ENCODE measurements at regions not wholly inside any gene's neighbourhood (a gene's known extent, or its start where the extent isn't known, plus 50 kb on each side); places are given as distances from the start of the nearest gene placed in this dataset.
"Not testable (repeated sequence)": the region's sequence is repeated elsewhere in the genome, so short reads cannot be mapped to it uniquely, and the experiment has no call there.

GRCh38 chr4:126183206-126183605, 868.5 kb downstream of the FAT4 start:
- H3K9me3 Mint-ChIP-seq: peaks cover 1% of the 10 kb centered on the region
- no peaks in the 10 kb centered on the region for H3K27me3 Mint-ChIP-seq
- ChIA-PET CTCF (no interaction called here), POLR2A (no interaction called here)
- TF ChIP-seq, protein P1, sequence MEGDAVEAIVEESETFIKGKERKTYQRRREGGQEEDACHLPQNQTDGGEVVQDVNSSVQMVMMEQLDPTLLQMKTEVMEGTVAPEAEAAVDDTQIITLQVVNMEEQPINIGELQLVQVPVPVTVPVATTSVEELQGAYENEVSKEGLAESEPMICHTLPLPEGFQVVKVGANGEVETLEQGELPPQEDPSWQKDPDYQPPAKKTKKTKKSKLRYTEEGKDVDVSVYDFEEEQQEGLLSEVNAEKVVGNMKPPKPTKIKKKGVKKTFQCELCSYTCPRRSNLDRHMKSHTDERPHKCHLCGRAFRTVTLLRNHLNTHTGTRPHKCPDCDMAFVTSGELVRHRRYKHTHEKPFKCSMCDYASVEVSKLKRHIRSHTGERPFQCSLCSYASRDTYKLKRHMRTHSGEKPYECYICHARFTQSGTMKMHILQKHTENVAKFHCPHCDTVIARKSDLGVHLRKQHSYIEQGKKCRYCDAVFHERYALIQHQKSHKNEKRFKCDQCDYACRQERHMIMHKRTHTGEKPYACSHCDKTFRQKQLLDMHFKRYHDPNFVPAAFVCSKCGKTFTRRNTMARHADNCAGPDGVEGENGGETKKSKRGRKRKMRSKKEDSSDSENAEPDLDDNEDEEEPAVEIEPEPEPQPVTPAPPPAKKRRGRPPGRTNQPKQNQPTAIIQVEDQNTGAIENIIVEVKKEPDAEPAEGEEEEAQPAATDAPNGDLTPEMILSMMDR (IDR thresholded peaks at IDR 0.05): no peak
- no peaks in the 10 kb centered on the region for H3K36me3 Mint-ChIP-seq (ENCODE audit: low read depth)
- H3K4me1 Mint-ChIP-seq (ENCODE audit: low read depth): no peaks in the 10 kb centered on the region
- intact Hi-C loops (cut with micrococcal nuclease): no loop called here
- no peak for ATAC-seq
- no peak overlapping the region for H3K27ac Mint-ChIP-seq
- no peak overlapping the region for H3K4me3 Mint-ChIP-seq
- no peak for DNase-seq

GRCh38 chr4:126191536-126191935, 876.8 kb downstream of the FAT4 start:
- H3K27me3 Mint-ChIP-seq: no peaks in the 10 kb centered on the region
- no peak for ATAC-seq
- DNase-seq: no peak
- TF ChIP-seq, protein P1 (IDR thresholded peaks at IDR 0.05): no peak
- ChIA-PET CTCF (no interaction called here), POLR2A (no interaction called here)
- no peak overlapping the region for H3K4me3 Mint-ChIP-seq
- H3K27ac Mint-ChIP-seq: no peak overlapping the region
- H3K4me1 Mint-ChIP-seq (ENCODE audit: low read depth): no peaks in the 10 kb centered on the region
- peaks cover 2% of the 10 kb centered on the region for H3K9me3 Mint-ChIP-seq
- intact Hi-C loops (cut with micrococcal nuclease): no loop called here
- H3K36me3 Mint-ChIP-seq (ENCODE audit: low read depth): no peaks in the 10 kb centered on the region

DNA sequence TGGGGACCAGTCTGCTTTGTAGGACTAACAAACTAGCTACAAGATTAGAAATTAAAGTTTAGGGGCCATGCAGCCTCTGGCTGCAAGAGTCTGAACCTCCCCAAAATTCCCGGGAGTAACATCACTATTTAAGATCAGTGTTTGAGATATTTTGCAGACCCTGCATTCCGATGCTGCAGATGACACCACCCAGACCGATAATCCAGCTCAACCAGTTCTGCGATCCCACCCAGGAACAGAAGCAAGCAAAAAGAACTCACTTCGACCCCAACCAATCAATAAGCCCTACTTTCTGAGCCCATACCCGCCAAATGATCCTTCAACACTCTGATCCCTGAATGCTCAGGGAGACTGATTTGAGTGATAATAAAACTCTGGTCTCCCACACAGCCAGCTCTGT, 877.8 kb downstream of the FAT4 start:
- no peak for ATAC-seq
- H3K4me3 Mint-ChIP-seq: no peak overlapping the region
- no peak overlapping the region for H3K27ac Mint-ChIP-seq
- peaks cover 2% of the 10 kb centered on the region for H3K9me3 Mint-ChIP-seq
- ChIA-PET POLR2A (no interaction called here), CTCF (no interaction called here)
- TF ChIP-seq, protein P1 (IDR thresholded peaks at IDR 0.05): no peak
- no peaks in the 10 kb centered on the region for H3K27me3 Mint-ChIP-seq
- intact Hi-C loops (cut with micrococcal nuclease): no loop called here
- no peaks in the 10 kb centered on the region for H3K4me1 Mint-ChIP-seq (ENCODE audit: low read depth)
- DNase-seq: no peak
- H3K36me3 Mint-ChIP-seq (ENCODE audit: low read depth): no peaks in the 10 kb centered on the region

DNA sequence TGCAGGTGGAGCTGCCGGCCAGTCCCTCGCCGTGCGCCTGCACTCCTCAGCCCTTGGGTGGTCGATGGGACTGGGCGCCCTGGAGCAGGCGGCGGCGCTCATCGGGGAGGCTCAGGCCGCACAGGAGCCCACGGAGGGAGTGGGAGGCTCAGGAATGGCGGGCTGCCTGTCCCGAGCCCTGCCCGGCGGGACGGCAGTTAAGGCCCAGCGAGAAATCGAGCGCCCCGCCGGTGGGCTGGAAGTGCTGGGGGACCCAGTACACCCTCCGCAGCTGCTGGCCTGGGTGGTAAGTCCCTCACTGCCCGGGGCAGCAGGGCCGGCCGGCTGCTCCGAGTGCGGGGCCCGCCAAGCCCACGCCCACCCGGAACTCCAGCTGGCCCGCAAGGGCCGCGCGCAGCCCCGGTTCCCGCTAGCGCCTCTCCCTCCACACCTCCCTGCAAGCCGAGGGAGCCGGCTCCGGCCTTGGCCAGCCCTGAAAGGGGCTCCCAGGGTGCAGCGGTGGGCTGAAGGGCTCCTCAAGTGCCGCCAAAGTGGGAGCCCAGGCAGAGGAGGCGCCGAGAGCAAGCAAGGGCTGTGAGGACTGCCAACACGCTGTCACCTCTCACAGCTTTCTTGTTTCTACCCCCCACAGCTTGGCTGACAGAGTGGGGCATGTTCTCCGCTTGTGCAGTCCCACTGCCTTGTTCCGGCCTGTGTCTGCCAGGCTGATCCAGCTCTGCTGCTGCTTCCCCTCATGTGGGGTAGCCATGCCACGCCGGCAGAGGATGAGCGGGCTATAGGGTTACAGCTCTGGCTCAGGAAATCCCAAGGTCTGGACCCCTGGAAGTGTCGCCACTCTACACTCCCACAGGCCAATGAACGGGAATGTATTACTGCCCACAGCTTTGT, 886.7 kb downstream of the FAT4 start:
- H3K27me3 Mint-ChIP-seq; H3K27ac Mint-ChIP-seq; H3K4me3 Mint-ChIP-seq; H3K9me3 Mint-ChIP-seq; intact Hi-C loops (cut with micrococcal nuclease); H3K4me1 Mint-ChIP-seq (ENCODE audit: low read depth); DNase-seq; ATAC-seq; H3K36me3 Mint-ChIP-seq (ENCODE audit: low read depth); POLR2A ChIA-PET: not testable (repeated sequence)
- CTCF ChIA-PET: interaction anchor here (0.7 kb wide), 1 partner anchor 20 kb away, joined by 3 read pairs; no protein-coding TSS in a partner anchor

- ChIA-PET CTCF (interaction anchor here (0.7 kb wide), 1 partner anchor 19 kb away, joined by 3 read pairs; no protein-coding TSS in a partner anchor), POLR2A (no interaction called here)
- intact Hi-C loops (cut with micrococcal nuclease): no loop called here
- Mint-ChIP-seq H3K4me1 (ENCODE audit: low read depth) (no peaks in the 10 kb centered on the region), H3K4me3 (no peak overlapping the region), H3K27me3 (no peaks in the 10 kb centered on the region), H3K27ac (no peak overlapping the region), H3K36me3 (ENCODE audit: low read depth) (no peaks in the 10 kb centered on the region), H3K9me3 (peaks cover 8% of the 10 kb centered on the region)
- TF ChIP-seq, protein P1 (IDR thresholded peaks at IDR 0.05): no peak
- ATAC-seq (no peak), DNase-seq (no peak)
Measured at GRCh38 chr4:126202226-126202625, 887.5 kb downstream of the FAT4 start.
